Left forelimb (tissue), 1 donor: ENCODE measurements at regions not wholly inside any gene's neighbourhood (a gene's known extent, or its start where the extent isn't known, plus 50 kb on each side); places are given as distances from the start of the nearest gene placed in this dataset.

Experiments
- DNase-seq: peaks from one replicate; pipeline ENCODE4 v3.0.0-alpha.2; 2018; ENCODE audit warnings: low spot score

- DNase-seq, result no peak
These were observed 190.6 kb downstream of the MID1IP1 start for GRCh38 chrX:38991656-38992440.

- DNase-seq, result no peak
These were observed 191.3 kb downstream of the MID1IP1 start for GRCh38 chrX:38992441-38993096.

- no peak for DNase-seq
These were observed 192.2 kb downstream of the MID1IP1 start for GRCh38 chrX:38993500-38993899.

GRCh38 chrX:38999099-38999498 lies 197.8 kb downstream of the MID1IP1 start:
- DNase-seq, result no peak

- no peak for DNase-seq
These were observed 198.9 kb downstream of the MID1IP1 start for GRCh38 chrX:38999967-39000745.

GRCh38 chrX:39000802-39001201 lies 199.5 kb downstream of the MID1IP1 start:
- no peak for DNase-seq

- DNase-seq, result no peak
These were observed 201.2 kb downstream of the MID1IP1 start for GRCh38 chrX:39002466-39002865.

GRCh38 chrX:39008549-39008948 lies 207.3 kb downstream of the MID1IP1 start:
- no peak for DNase-seq

GRCh38 chrX:39011454-39012221 lies 210.4 kb downstream of the MID1IP1 start:
- DNase-seq, result no peak

GRCh38 chrX:39012621-39013111 lies 211.4 kb downstream of the MID1IP1 start:
- DNase-seq, result no peak

GRCh38 chrX:39016556-39016955 lies 215.3 kb downstream of the MID1IP1 start:
- DNase-seq, result no peak

GRCh38 chrX:39017077-39017476 lies 215.8 kb downstream of the MID1IP1 start:
- DNase-seq, result no peak

GRCh38 chrX:39017716-39018115 lies 216.5 kb downstream of the MID1IP1 start:
- no peak for DNase-seq

GRCh38 chrX:39018541-39018940 lies 217.3 kb downstream of the MID1IP1 start:
- DNase-seq, result no peak

- no peak for DNase-seq
These were observed 217.8 kb downstream of the MID1IP1 start for GRCh38 chrX:39019056-39019455.

GRCh38 chrX:39020051-39020669 lies 218.9 kb downstream of the MID1IP1 start:
- DNase-seq, result no peak

GRCh38 chrX:39022106-39022505 lies 220.8 kb downstream of the MID1IP1 start:
- DNase-seq, result no peak

- DNase-seq, result no peak
These were observed 228.0 kb downstream of the MID1IP1 start for GRCh38 chrX:39029221-39029620.

GRCh38 chrX:39030636-39031035 lies 229.4 kb downstream of the MID1IP1 start:
- no peak for DNase-seq

GRCh38 chrX:39039890-39040289 lies 238.6 kb downstream of the MID1IP1 start:
- DNase-seq, result no peak

- no peak for DNase-seq
These were observed 242.7 kb downstream of the MID1IP1 start for GRCh38 chrX:39043838-39044550.
